Activated CD8-positive, alpha-beta T cell treated with anti-CD3 and anti-CD28 coated beads for 36 hours (primary cell): ENCODE measurements at regions not wholly inside any gene's neighbourhood (a gene's known extent, or its start where the extent isn't known, plus 50 kb on each side); places are given as distances from the start of the nearest gene placed in this dataset.

Experiments
- ATAC-seq: fragments of 200-7000 bp; cut with Tn5 transposase; one replicate; pipeline ENCODE4 v1.10.0; 2021; ENCODE audit warnings: mild to moderate bottlenecking, moderate library complexity
- CTCF ChIA-PET: fragments of 350-600 bp; sonication (Branson Sonifier 250); formaldehyde crosslinking; loops from one replicate; lab custom pipeline; 2021; ENCODE audit warnings: antibody characterized with exemption; lab: Charles Lee
- POLR2A ChIA-PET: fragments of 350-600 bp; sonication (Branson Sonifier 250); formaldehyde crosslinking; loops from one replicate; lab custom pipeline; 2021; ENCODE audit warnings: antibody characterized with exemption; lab: Charles Lee
- DNase-seq: peaks from one replicate; pipeline ENCODE4 v3.0.0-alpha.2; 2020
- H3K27ac Mint-ChIP-seq: one replicate; pipeline ENCODE4 v1.8.0; 2021; ENCODE audit warnings: mild to moderate bottlenecking, mixed read lengths
- H3K27me3 Mint-ChIP-seq: one replicate; pipeline ENCODE4 v1.8.0; 2021; ENCODE audit warnings: mixed read lengths
- H3K36me3 Mint-ChIP-seq: one replicate; pipeline ENCODE4 v1.8.0; 2021; ENCODE audit warnings: low read depth, mixed read lengths
- H3K4me1 Mint-ChIP-seq: one replicate; pipeline ENCODE4 v1.8.0; 2021; ENCODE audit warnings: low read depth, mixed read lengths
- H3K4me3 Mint-ChIP-seq: one replicate; pipeline ENCODE4 v1.8.0; 2021; ENCODE audit warnings: mild to moderate bottlenecking, moderate library complexity, mixed read lengths
- H3K9me3 Mint-ChIP-seq: one replicate; pipeline ENCODE4 v1.8.0; 2021; ENCODE audit warnings: mixed read lengths
- CTCF ChIP-seq: fragments of 200-600 bp; IDR thresholded peaks from one replicate; pipeline ENCODE4 v1.8.0; 2022; ENCODE audit warnings: antibody characterized with exemption, mild to moderate bottlenecking
- intact Hi-C: fragments of 100-400 bp; cut with micrococcal nuclease; formaldehyde crosslinking; loops from one replicate; pipeline ENCODE4 v1.10.0; 2022

- intact Hi-C loops = no loop called here
Observed at GRCh38 chr11:45089676-45090499, 56.6 kb upstream of the PRDM11 start.

GRCh38 chr11:45090607-45091006 is 55.8 kb upstream of the PRDM11 start:
- H3K4me3 Mint-ChIP-seq = no peak overlapping the region
- H3K9me3 Mint-ChIP-seq = no peaks in the 10 kb centered on the region
- H3K27ac Mint-ChIP-seq = no peak overlapping the region
- H3K4me1 Mint-ChIP-seq = peaks cover 19% of the 10 kb centered on the region
- no peaks in the 10 kb centered on the region for H3K36me3 Mint-ChIP-seq
- intact Hi-C loops = no loop called here
- ChIA-PET POLR2A (interaction anchor here (1.1 kb wide), 1 partner anchor 10 kb away, joined by 3 read pairs; no protein-coding TSS in a partner anchor), CTCF (interaction anchor here (2.3 kb wide), 1 partner anchor 154 kb away, joined by 10 read pairs; no protein-coding TSS in a partner anchor)
- no peak for TF ChIP-seq CTCF
- H3K27me3 Mint-ChIP-seq = no peaks in the 10 kb centered on the region
- ATAC-seq (no peak), DNase-seq (no peak)

More at GRCh38 chr11:45089676-45090499, 56.6 kb upstream of the PRDM11 start:
- no peaks in the 10 kb centered on the region for H3K9me3 Mint-ChIP-seq
- peaks cover 19% of the 10 kb centered on the region for H3K4me1 Mint-ChIP-seq
- H3K36me3 Mint-ChIP-seq = no peaks in the 10 kb centered on the region
- ChIA-PET POLR2A (interaction anchor here (1.1 kb wide), 1 partner anchor 10 kb away, joined by 3 read pairs; no protein-coding TSS in a partner anchor), CTCF (interaction anchor here (1.0 to 2.3 kb wide), 5 partner anchors 10 to 178 kb away, joined by 3 to 10 read pairs (median 3); no protein-coding TSS in a partner anchor)
- ATAC-seq (peak; percentile 46), DNase-seq (peak; percentile 46)
- TF ChIP-seq CTCF = no peak
- H3K27ac Mint-ChIP-seq = no peak overlapping the region
- no peak overlapping the region for H3K4me3 Mint-ChIP-seq
- H3K27me3 Mint-ChIP-seq = no peaks in the 10 kb centered on the region

GRCh38 chr11:45091563-45092403 is 54.7 kb upstream of the PRDM11 start:
- DNase-seq = no peak
- Mint-ChIP-seq H3K9me3 (no peaks in the 10 kb centered on the region), H3K27ac (no peak overlapping the region), H3K4me3 (no peak overlapping the region), H3K27me3 (no peaks in the 10 kb centered on the region), H3K36me3 (no peaks in the 10 kb centered on the region), H3K4me1 (peaks cover 19% of the 10 kb centered on the region)
- intact Hi-C loops = no loop called here
- ChIA-PET CTCF (interaction anchor here (1.1 to 2.3 kb wide), 3 partner anchors 9 to 156 kb away, joined by 3 to 10 read pairs (median 4); no protein-coding TSS in a partner anchor), POLR2A (no interaction called here)
- ATAC-seq = no peak
- no peak for TF ChIP-seq CTCF

- H3K27me3 Mint-ChIP-seq = no peaks in the 10 kb centered on the region
- no peak overlapping the region for H3K27ac Mint-ChIP-seq
- intact Hi-C loops = no loop called here
- DNase-seq (no peak), ATAC-seq (no peak)
- no peak overlapping the region for H3K4me3 Mint-ChIP-seq
- POLR2A ChIA-PET = no interaction called here
- H3K36me3 Mint-ChIP-seq = no peaks in the 10 kb centered on the region
- CTCF ChIA-PET = interaction anchor here (1.5 to 20.6 kb wide), 2 partner anchors 10 to 155 kb away, joined by 4 to 942 read pairs; no protein-coding TSS in a partner anchor
- no peaks in the 10 kb centered on the region for H3K9me3 Mint-ChIP-seq
- no peak for TF ChIP-seq CTCF
- H3K4me1 Mint-ChIP-seq = peaks cover 19% of the 10 kb centered on the region
Observed at GRCh38 chr11:45092404-45092785, 54.0 kb upstream of the PRDM11 start.
